ENCODE measurements at regions not wholly inside any gene's neighbourhood (a gene's known extent, or its start where the extent isn't known, plus 50 kb on each side); places are given as distances from the start of the nearest gene placed in this dataset.
"Not testable (repeated sequence)": the region's sequence is repeated elsewhere in the genome, so short reads cannot be mapped to it uniquely, and the experiment has no call there.

- DNase-seq: no peak
Measured at GRCh38 chr1:79966438-79966837, 959.9 kb upstream of the ADGRL4 start.

GRCh38 chr1:79959635-79960034, 953.1 kb upstream of the ADGRL4 start:
- no peak for DNase-seq

- DNase-seq: no peak
Measured at GRCh38 chr1:79955966-79956365, 949.4 kb upstream of the ADGRL4 start.

- no peak for DNase-seq
Measured at GRCh38 chr1:79950511-79950910, 944.0 kb upstream of the ADGRL4 start.

GRCh38 chr1:79945391-79945790, 938.9 kb upstream of the ADGRL4 start:
- DNase-seq: no peak

- DNase-seq: no peak
Measured at GRCh38 chr1:79929356-79929755, 922.8 kb upstream of the ADGRL4 start.

- DNase-seq: no peak
Measured at GRCh38 chr1:79928901-79929300, 922.4 kb upstream of the ADGRL4 start.

- DNase-seq: no peak
Measured at GRCh38 chr1:79920960-79921669, 914.6 kb upstream of the ADGRL4 start.

GRCh38 chr1:79914896-79915295, 908.4 kb upstream of the ADGRL4 start:
- DNase-seq: no peak

GRCh38 chr1:79912813-79913212, 906.3 kb upstream of the ADGRL4 start:
- DNase-seq: no peak

GRCh38 chr1:79903321-79903720, 896.8 kb upstream of the ADGRL4 start:
- no peak for DNase-seq

GRCh38 chr1:79902418-79902817, 895.9 kb upstream of the ADGRL4 start:
- no peak for DNase-seq

GRCh38 chr1:79899914-79900313, 893.4 kb upstream of the ADGRL4 start:
- no peak for DNase-seq

- DNase-seq: no peak
Measured at GRCh38 chr1:79896140-79896539, 889.6 kb upstream of the ADGRL4 start.

- DNase-seq: no peak
Measured at GRCh38 chr1:79895573-79895972, 889.0 kb upstream of the ADGRL4 start.

- not testable (repeated sequence) for DNase-seq
Measured at GRCh38 chr1:79894129-79894528, 887.6 kb upstream of the ADGRL4 start.

- no peak for DNase-seq
Measured at GRCh38 chr1:79887059-79887458, 880.5 kb upstream of the ADGRL4 start.

- no peak for DNase-seq
Measured at GRCh38 chr1:79885101-79885500, 878.6 kb upstream of the ADGRL4 start.

- DNase-seq: no peak
Measured at GRCh38 chr1:79877086-79877485, 870.6 kb upstream of the ADGRL4 start.

- no peak for DNase-seq
Measured at GRCh38 chr1:79875187-79875586, 868.7 kb upstream of the ADGRL4 start.

GRCh38 chr1:79874289-79874688, 867.8 kb upstream of the ADGRL4 start:
- no peak for DNase-seq

- no peak for DNase-seq
Measured at GRCh38 chr1:79859212-79859948, 852.9 kb upstream of the ADGRL4 start.

- no peak for DNase-seq
Measured at GRCh38 chr1:79852004-79852403, 845.5 kb upstream of the ADGRL4 start.

GRCh38 chr1:79849388-79849787, 842.9 kb upstream of the ADGRL4 start:
- no peak for DNase-seq

GRCh38 chr1:79848316-79848715, 841.8 kb upstream of the ADGRL4 start:
- no peak for DNase-seq

Measured in 8988T (cell line).